HUES48 (cell line): ENCODE measurements at regions not wholly inside any gene's neighbourhood (a gene's known extent, or its start where the extent isn't known, plus 50 kb on each side); places are given as distances from the start of the nearest gene placed in this dataset.
"Not testable (repeated sequence)": the region's sequence is repeated elsewhere in the genome, so short reads cannot be mapped to it uniquely, and the experiment has no call there.

Experiments used
- H3K27ac ChIP-seq: one replicate; pipeline ENCODE4 v1.7.0; 2013; ENCODE audit warnings: low read depth, low read length, inconsistent platforms
- H3K27me3 ChIP-seq: 2 replicates; pipeline ENCODE4 v1.6.1; 2013; ENCODE audit warnings: mild to moderate bottlenecking, low read length; ENCODE audit not compliant: control insufficient read depth, insufficient read depth
- H3K36me3 ChIP-seq: 2 replicates; pipeline ENCODE4 v1.6.1; 2013; ENCODE audit warnings: low read length; ENCODE audit not compliant: control insufficient read depth, insufficient read depth
- H3K4me1 ChIP-seq: 2 replicates; pipeline ENCODE4 v1.6.1; 2013; ENCODE audit warnings: mild to moderate bottlenecking, low read length; ENCODE audit not compliant: control insufficient read depth, insufficient read depth
- H3K4me3 ChIP-seq: 2 replicates; pipeline ENCODE4 v1.5.1; 2013; ENCODE audit warnings: mild to moderate bottlenecking, low read depth, low read length
- H3K9ac ChIP-seq: 2 replicates; pipeline ENCODE4 v1.6.1; 2013; ENCODE audit warnings: mild to moderate bottlenecking, low read depth, low read length, moderate library complexity
- H3K9me3 ChIP-seq: 2 replicates; pipeline ENCODE4 v1.6.1; 2013; ENCODE audit warnings: low read length; ENCODE audit not compliant: control insufficient read depth, insufficient read depth

DNA sequence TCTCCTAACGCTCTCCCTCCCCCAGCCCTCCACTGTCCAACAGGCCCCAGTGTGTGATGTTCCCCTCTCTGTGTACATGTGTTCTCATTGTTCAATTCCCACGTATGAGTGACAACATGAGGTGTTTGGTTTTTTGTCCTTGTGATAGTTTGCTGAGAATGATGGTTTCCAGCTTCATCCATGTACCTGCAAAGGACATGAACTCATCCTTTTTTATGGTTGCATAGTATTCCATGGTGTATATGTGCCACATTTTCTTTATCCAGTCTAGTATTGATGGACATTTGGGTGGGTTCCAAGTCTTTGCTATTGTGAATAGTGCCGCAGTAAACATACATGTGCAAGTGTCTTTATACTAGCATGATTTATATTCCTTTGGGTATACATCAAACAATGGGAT is 347.4 kb downstream of the MAGEE1 start:
- H3K27ac ChIP-seq, H3K36me3 ChIP-seq, H3K9ac ChIP-seq, H3K4me3 ChIP-seq, H3K4me1 ChIP-seq, H3K27me3 ChIP-seq: not testable (repeated sequence)
- H3K9me3 ChIP-seq = peaks cover 51% of the 10 kb centered on the region

DNA sequence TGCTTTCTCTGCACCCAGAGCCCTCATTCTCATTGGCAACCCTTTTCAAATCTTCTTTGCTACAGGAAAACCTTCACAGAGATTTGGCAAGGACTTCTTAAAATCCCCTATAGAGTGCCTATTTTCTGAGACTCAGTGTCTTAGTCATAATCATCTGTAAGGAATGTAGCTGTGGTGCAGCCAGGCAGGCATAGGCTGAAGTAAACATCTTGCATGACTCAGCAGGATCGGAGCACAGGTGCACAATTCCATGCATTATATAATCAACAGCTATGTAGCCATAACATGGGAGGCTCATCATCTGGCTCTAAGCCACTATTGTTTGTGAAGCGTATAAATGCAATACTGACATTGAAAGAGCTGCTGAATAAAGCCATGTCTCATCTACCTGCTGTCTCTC is 368.8 kb downstream of the MAGEE1 start:
- H3K4me1 ChIP-seq = no peaks in the 10 kb centered on the region
- no peaks in the 10 kb centered on the region for H3K36me3 ChIP-seq
- no peaks in the 10 kb centered on the region for H3K27me3 ChIP-seq
- no peak overlapping the region for H3K4me3 ChIP-seq
- peaks cover 91% of the 10 kb centered on the region for H3K9me3 ChIP-seq
- H3K9ac ChIP-seq = no peak overlapping the region
- H3K27ac ChIP-seq = no peak overlapping the region

DNA sequence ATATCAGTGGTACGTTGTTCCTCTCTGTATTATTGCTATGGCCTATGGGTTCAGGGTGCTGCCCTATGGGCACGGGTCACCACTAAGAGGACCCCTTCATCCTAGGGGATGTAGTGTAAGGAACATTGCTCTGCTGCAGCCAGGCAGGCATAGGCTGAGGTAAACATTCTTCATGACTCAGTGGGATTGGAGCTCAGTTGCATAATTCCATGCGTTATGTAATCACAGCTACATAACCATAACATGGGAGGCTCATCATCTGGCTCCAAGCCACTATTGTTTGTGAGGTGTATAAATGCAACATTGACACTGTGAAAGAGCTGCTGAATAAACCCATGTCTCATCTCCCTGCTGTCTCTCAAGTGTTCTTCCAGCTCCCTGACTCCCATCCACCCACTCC is 375.2 kb downstream of the MAGEE1 start:
- Histone ChIP-seq H3K4me1 (no peaks in the 10 kb centered on the region), H3K27me3 (no peaks in the 10 kb centered on the region), H3K9ac (no peak overlapping the region), H3K27ac (no peak overlapping the region), H3K4me3 (no peak overlapping the region), H3K9me3 (peaks cover 92% of the 10 kb centered on the region), H3K36me3 (no peaks in the 10 kb centered on the region)

DNA sequence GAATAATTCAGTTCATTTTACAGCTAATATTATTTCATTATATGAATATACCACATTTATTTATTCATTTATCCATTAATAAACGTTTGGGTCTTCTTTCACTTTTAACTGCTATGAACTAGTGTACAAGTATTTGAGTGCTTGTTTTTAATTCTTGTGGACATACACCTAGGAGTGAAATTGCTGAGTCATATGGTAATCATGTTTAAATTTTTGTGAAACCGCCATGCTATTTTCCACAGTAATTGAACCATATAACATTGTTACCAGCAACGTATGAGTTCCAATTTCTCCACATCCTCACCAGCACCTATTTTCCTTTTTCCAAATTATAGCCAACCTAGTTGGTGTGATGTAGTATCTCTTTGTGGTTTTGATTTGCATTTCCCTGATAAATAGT is 388.2 kb downstream of the MAGEE1 start:
- peaks cover 61% of the 10 kb centered on the region for H3K9me3 ChIP-seq
- no peak overlapping the region for H3K27ac ChIP-seq
- no peak overlapping the region for H3K9ac ChIP-seq
- H3K4me3 ChIP-seq = no peak overlapping the region
- no peaks in the 10 kb centered on the region for H3K27me3 ChIP-seq
- no peaks in the 10 kb centered on the region for H3K4me1 ChIP-seq
- H3K36me3 ChIP-seq = no peaks in the 10 kb centered on the region

DNA sequence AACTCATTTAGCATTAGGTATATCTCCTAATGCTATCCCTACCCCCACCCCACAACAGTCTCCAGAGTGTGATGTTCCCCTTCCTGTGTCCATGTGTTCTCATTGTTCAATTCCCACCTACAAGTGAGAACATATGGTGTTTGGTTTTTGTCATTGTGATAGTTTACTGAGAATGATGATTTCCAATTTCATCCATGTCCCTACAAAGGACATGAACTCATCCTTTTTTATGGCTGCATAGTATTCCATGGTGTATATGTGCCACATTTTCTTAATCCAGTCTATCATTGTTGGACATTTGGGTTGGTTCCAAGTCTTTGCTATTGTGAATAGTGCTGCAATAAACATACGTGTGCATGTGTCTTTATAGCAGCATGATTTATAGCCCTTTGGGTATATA is 389.8 kb downstream of the MAGEE1 start:
- not testable (repeated sequence) for H3K27me3 ChIP-seq, H3K27ac ChIP-seq, H3K4me3 ChIP-seq, H3K4me1 ChIP-seq, H3K36me3 ChIP-seq, H3K9ac ChIP-seq
- peaks cover 57% of the 10 kb centered on the region for H3K9me3 ChIP-seq

DNA sequence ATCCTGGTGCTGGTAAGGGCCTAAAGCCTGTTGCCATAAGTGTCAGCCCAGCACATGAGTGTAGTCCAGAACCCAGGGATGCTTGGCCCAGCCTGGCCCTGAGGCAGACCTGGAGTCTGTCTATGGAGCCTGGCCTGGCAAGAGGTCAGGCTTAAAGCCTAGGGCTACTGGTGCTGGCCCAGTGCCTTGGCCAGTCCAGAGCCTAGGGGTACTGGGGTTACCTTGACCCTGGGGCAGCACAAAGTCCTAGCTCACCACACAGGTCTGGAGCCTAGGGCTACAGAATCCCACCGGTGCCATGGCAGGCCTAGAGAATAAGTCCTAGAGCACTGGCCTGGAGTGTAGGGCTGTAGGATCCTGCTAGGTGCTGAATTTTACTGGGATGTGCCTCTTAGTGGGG is 393.8 kb downstream of the MAGEE1 start:
- H3K4me3 ChIP-seq = no peak overlapping the region
- peaks cover 55% of the 10 kb centered on the region for H3K9me3 ChIP-seq
- H3K27me3 ChIP-seq = no peaks in the 10 kb centered on the region
- H3K9ac ChIP-seq = no peak overlapping the region
- H3K27ac ChIP-seq = no peak overlapping the region
- no peaks in the 10 kb centered on the region for H3K4me1 ChIP-seq
- H3K36me3 ChIP-seq = no peaks in the 10 kb centered on the region

DNA sequence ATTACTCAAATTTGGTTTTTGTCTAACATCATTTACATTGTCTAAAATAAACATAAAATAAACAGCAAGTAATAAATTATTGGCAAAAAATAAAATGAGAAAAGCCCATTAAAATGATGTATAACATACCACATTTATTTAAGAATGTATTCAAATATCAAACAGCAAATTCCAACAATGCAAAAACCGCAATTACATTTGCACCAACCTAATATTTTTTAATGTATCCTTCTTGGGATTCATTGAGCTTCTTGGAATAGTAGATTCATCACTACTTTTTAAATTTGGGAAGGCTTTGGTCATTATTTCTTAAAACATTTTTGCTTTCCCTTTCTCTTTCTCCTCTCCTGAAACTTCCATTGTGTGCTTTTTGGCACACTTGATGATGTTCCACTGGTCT is 400.2 kb downstream of the MAGEE1 start:
- Histone ChIP-seq H3K36me3 (no peaks in the 10 kb centered on the region), H3K9me3 (peaks cover 65% of the 10 kb centered on the region), H3K27me3 (no peaks in the 10 kb centered on the region), H3K4me3 (no peak overlapping the region), H3K4me1 (no peaks in the 10 kb centered on the region), H3K9ac (no peak overlapping the region), H3K27ac (no peak overlapping the region)

DNA sequence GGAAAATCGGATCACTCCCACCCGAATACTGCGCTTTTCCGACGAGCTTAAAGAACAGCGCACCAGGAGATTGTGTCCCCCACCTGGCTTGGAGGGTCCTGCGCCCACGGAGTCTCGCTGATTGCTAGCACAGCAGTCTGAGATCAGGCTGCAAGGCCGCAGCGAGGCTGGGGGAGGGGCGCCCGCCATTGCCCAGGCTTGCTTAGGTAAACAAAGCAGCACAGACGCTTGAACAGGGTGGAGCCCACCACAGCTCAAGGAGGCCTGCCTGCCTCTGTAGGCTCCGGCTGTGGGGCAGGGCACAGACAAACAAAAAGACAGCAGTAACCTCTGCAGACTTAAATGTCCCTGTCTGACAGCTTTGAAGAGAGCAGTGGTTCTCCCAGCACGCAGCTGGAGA is 413.4 kb downstream of the MAGEE1 start:
- H3K36me3 ChIP-seq = not testable (repeated sequence)

DNA sequence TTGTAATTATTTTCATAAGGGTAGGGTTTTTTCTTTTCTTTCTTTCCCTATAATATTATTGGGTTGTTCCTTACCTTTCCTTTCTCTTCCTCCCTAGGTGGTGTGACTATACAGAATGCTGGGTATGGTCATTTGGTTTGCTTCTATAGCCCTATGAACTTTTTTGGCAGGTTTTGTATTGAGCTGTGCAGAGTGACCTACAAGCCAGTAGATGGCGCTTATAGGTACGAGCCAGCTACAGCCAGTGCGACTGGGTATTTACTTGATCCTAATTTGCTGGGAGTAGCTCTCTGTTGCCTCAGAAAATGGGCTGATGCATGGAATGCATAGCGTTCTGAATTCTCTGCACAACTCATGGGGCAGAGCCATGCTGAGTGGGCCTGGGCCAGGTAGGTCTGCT is 423.3 kb downstream of the MAGEE1 start:
- Histone ChIP-seq H3K4me1 (no peaks in the 10 kb centered on the region), H3K36me3 (no peaks in the 10 kb centered on the region), H3K4me3 (no peak overlapping the region), H3K9ac (no peak overlapping the region), H3K27ac (no peak overlapping the region), H3K9me3 (peaks cover 57% of the 10 kb centered on the region), H3K27me3 (no peaks in the 10 kb centered on the region)

More for the DNA sequence above, 413.4 kb downstream of the MAGEE1 start:
- H3K9ac ChIP-seq, H3K27ac ChIP-seq, H3K27me3 ChIP-seq, H3K4me3 ChIP-seq, H3K4me1 ChIP-seq: not testable (repeated sequence)
- peaks cover 43% of the 10 kb centered on the region for H3K9me3 ChIP-seq

DNA sequence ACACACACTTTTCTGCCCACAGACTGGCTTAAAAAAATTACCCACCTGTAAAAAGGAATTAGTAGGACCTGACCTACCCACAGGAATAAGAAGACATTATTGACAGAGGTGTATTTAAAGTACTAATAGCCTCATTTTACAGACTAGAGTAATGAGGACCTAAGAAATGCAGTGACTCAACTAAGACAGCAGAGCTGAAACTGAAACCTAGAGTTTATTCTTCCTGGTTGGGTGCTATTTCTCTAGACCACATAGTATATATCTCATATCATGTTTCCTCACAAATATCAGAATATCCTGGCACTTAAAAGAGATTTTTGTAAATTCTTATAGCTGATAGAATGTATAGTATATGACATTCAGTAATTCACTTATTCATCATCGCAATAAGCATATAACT is 435.0 kb downstream of the MAGEE1 start:
- no peak overlapping the region for H3K27ac ChIP-seq
- H3K9ac ChIP-seq = no peak overlapping the region
- no peaks in the 10 kb centered on the region for H3K27me3 ChIP-seq
- no peak overlapping the region for H3K4me3 ChIP-seq
- peaks cover 81% of the 10 kb centered on the region for H3K9me3 ChIP-seq
- H3K4me1 ChIP-seq = no peaks in the 10 kb centered on the region
- H3K36me3 ChIP-seq = no peaks in the 10 kb centered on the region

DNA sequence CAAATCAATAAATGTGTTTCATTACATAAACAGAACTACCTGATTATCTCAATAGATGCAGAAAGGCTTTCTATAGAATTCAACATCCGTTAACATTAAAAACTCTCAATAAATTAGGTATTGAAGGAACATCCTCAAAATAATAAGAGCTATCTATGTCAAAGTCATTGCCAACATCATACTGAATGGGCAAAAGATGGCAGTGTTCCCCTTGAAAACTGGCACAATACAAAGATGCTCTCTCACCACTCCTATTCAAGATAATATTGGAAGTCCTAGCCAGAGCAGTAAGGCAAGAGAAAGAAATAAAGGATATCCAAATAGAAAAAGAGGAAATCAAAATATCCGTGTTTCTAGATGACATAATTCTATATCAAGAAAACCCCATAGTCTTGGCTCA is 466.4 kb downstream of the MAGEE1 start:
- Histone ChIP-seq H3K9me3 (peaks cover 37% of the 10 kb centered on the region), H3K27ac (no peak overlapping the region), H3K4me3 (no peak overlapping the region), H3K27me3 (no peaks in the 10 kb centered on the region), H3K4me1 (no peaks in the 10 kb centered on the region), H3K9ac (no peak overlapping the region), H3K36me3 (no peaks in the 10 kb centered on the region)

DNA sequence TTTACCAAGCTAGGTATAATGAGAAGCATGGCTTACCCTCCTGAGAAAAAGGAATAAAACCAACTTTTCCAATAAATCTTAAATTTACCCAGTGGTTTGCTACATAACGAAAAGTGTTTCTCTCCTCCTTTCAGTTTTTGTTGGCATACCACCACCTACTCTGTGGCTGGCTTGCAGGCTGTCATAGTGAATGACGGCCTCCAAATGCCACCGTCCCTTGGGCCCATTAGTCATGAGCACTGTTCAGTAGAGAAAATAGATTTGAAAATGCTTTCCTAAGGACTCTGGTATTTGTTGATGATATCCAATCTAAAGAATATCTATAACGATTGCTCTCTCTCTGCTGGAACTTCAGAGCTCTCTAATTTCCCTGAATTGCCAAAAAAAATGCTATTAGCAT is 488.3 kb downstream of the MAGEE1 start:
- H3K9ac ChIP-seq = no peak overlapping the region
- H3K27me3 ChIP-seq = no peaks in the 10 kb centered on the region
- H3K36me3 ChIP-seq = no peaks in the 10 kb centered on the region
- H3K9me3 ChIP-seq = peaks cover 69% of the 10 kb centered on the region
- no peak overlapping the region for H3K27ac ChIP-seq
- no peak overlapping the region for H3K4me3 ChIP-seq
- no peaks in the 10 kb centered on the region for H3K4me1 ChIP-seq
